ENCODE measurements at regions not wholly inside any gene's neighbourhood (a gene's known extent, or its start where the extent isn't known, plus 50 kb on each side); places are given as distances from the start of the nearest gene placed in this dataset.

GRCh38 chr9:84412654-84413053, 72.1 kb upstream of the SLC28A3 start:
- Histone ChIP-seq H3K27ac (no peak overlapping the region), H3K4me1 (no peaks in the 10 kb centered on the region), H3K36me3 (no peaks in the 10 kb centered on the region), H3K4me3 (no peak overlapping the region), H3K9me3 (no peaks in the 10 kb centered on the region), H3K27me3 (no peaks in the 10 kb centered on the region)
- 94% methylated on average over 4 of the region's 4 CpGs for WGBS
- TF ChIP-seq EP300 (IDR thresholded peaks at IDR 0.05) = no peak
- no peak for TF ChIP-seq POLR2AphosphoS5 (IDR thresholded peaks at IDR 0.05)
- no peak for TF ChIP-seq POLR2A (IDR thresholded peaks at IDR 0.05)
- TF ChIP-seq, protein P1, sequence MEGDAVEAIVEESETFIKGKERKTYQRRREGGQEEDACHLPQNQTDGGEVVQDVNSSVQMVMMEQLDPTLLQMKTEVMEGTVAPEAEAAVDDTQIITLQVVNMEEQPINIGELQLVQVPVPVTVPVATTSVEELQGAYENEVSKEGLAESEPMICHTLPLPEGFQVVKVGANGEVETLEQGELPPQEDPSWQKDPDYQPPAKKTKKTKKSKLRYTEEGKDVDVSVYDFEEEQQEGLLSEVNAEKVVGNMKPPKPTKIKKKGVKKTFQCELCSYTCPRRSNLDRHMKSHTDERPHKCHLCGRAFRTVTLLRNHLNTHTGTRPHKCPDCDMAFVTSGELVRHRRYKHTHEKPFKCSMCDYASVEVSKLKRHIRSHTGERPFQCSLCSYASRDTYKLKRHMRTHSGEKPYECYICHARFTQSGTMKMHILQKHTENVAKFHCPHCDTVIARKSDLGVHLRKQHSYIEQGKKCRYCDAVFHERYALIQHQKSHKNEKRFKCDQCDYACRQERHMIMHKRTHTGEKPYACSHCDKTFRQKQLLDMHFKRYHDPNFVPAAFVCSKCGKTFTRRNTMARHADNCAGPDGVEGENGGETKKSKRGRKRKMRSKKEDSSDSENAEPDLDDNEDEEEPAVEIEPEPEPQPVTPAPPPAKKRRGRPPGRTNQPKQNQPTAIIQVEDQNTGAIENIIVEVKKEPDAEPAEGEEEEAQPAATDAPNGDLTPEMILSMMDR (IDR thresholded peaks at IDR 0.05) = no peak
- DNase-seq (ENCODE audit: low spot score in 2 of 2) = no peak

- H3K9me3 ChIP-seq = no peaks in the 10 kb centered on the region
- 78% methylated on average over 3 of the region's 3 CpGs for WGBS
- H3K27ac ChIP-seq = no peak overlapping the region
- H3K4me3 ChIP-seq = no peak overlapping the region
- H3K36me3 ChIP-seq = no peaks in the 10 kb centered on the region
- no peak for TF ChIP-seq EP300 (IDR thresholded peaks at IDR 0.05)
- no peak for TF ChIP-seq POLR2AphosphoS5 (IDR thresholded peaks at IDR 0.05)
- no peak for TF ChIP-seq POLR2A (IDR thresholded peaks at IDR 0.05)
- TF ChIP-seq, protein P1 (IDR thresholded peaks at IDR 0.05) = no peak
- no peaks in the 10 kb centered on the region for H3K4me1 ChIP-seq
- H3K27me3 ChIP-seq = no peaks in the 10 kb centered on the region
- no peak for DNase-seq (ENCODE audit: low spot score in 2 of 2)
Observed at GRCh38 chr9:84413301-84413700, 72.7 kb upstream of the SLC28A3 start.

GRCh38 chr9:84419031-84419602, 78.6 kb upstream of the SLC28A3 start:
- TF ChIP-seq, protein P1 (IDR thresholded peaks at IDR 0.05) = no peak
- no peak for TF ChIP-seq EP300 (IDR thresholded peaks at IDR 0.05)
- no peak for TF ChIP-seq POLR2A (IDR thresholded peaks at IDR 0.05)
- TF ChIP-seq POLR2AphosphoS5 (IDR thresholded peaks at IDR 0.05) = no peak
- H3K9me3 ChIP-seq = no peaks in the 10 kb centered on the region
- no peaks in the 10 kb centered on the region for H3K36me3 ChIP-seq
- H3K27ac ChIP-seq = no peak overlapping the region
- no peak for DNase-seq (ENCODE audit: low spot score in 2 of 2)
- H3K4me1 ChIP-seq = no peaks in the 10 kb centered on the region
- no peaks in the 10 kb centered on the region for H3K27me3 ChIP-seq
- no peak overlapping the region for H3K4me3 ChIP-seq
- WGBS = 49% methylated on average over 2 of the region's 2 CpGs

GRCh38 chr9:84424931-84425330, 84.4 kb upstream of the SLC28A3 start:
- Histone ChIP-seq H3K36me3 (no peaks in the 10 kb centered on the region), H3K9me3 (no peaks in the 10 kb centered on the region), H3K4me3 (no peak overlapping the region), H3K27me3 (no peaks in the 10 kb centered on the region), H3K27ac (no peak overlapping the region), H3K4me1 (no peaks in the 10 kb centered on the region)
- no peak for DNase-seq (ENCODE audit: low spot score in 2 of 2)
- WGBS = 74% methylated on average over 2 of the region's 2 CpGs
- TF ChIP-seq POLR2AphosphoS5 (IDR thresholded peaks at IDR 0.05) (no peak), EP300 (IDR thresholded peaks at IDR 0.05) (no peak)

- 97% methylated on average over 1 of the region's 1 CpG for WGBS
Observed at GRCh38 chr9:84432746-84433145, 92.2 kb upstream of the SLC28A3 start.

More at GRCh38 chr9:84432746-84433145, 92.2 kb upstream of the SLC28A3 start:
- Histone ChIP-seq H3K27me3 (no peaks in the 10 kb centered on the region), H3K9me3 (no peaks in the 10 kb centered on the region), H3K27ac (no peak overlapping the region), H3K4me3 (no peak overlapping the region), H3K4me1 (no peaks in the 10 kb centered on the region), H3K36me3 (no peaks in the 10 kb centered on the region)
- no peak for TF ChIP-seq POLR2AphosphoS5 (IDR thresholded peaks at IDR 0.05)
- no peak for TF ChIP-seq POLR2A (IDR thresholded peaks at IDR 0.05)
- TF ChIP-seq EP300 (IDR thresholded peaks at IDR 0.05) = no peak
- TF ChIP-seq, protein P1 (IDR thresholded peaks at IDR 0.05) = no peak
- DNase-seq (ENCODE audit: low spot score in 2 of 2) = no peak
